NCI-H774 (cell line): ENCODE measurements at regions not wholly inside any gene's neighbourhood (a gene's known extent, or its start where the extent isn't known, plus 50 kb on each side); places are given as distances from the start of the nearest gene placed in this dataset.

Experiments used
- DNase-seq: peaks from one replicate; lab custom pipeline; 2025; lab: John Stamatoyannopoulos, UW

DNA sequence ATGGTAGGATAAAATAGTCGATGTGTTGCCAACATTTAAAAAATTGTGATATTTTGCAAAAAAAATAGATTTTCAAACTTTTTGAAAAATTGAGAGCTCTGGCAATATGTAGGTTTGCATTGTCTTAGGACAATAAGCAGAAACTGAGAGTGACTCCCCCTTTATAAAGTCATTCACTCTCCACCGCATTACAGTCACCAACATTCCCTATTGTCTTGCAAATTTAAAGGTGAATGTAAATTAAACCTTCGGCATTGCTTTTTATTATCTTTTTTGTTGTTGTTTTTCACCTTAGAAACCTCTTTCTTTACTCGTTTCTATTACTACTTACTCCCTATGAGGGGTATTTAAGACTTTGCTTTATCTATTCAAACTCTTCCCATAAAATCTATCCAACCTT is 944.2 kb downstream of the DTWD2 start:
- no peak for DNase-seq

- DNase-seq, result no peak
Observed at GRCh38 chr5:118043531-118043930, 944.8 kb downstream of the DTWD2 start.

GRCh38 chr5:118042076-118042475 is 946.3 kb downstream of the DTWD2 start:
- DNase-seq, result no peak

- DNase-seq, result no peak
Observed at GRCh38 chr5:118040496-118040895, 947.9 kb downstream of the DTWD2 start.

GRCh38 chr5:118033686-118034338 is 954.5 kb downstream of the DTWD2 start:
- DNase-seq, result no peak

DNA sequence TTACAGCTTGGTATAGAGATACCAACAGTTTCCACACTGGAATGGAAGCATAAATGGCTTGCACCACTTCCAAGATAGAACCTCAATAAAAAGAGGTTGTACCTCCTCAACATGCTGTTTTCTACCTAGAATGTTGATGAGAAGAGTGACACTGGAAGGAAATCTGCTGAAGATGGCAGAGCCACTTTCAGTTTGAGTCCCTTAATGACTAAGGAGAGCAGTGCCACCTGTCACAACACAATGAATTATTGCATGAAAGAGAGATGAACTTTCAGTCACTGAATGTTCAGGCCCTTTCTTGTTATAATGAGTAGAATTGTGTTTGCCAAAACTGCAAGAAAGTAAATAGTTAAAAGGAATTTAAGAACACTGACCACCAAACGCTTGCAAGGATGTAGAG is 958.5 kb downstream of the DTWD2 start:
- no peak for DNase-seq

DNA sequence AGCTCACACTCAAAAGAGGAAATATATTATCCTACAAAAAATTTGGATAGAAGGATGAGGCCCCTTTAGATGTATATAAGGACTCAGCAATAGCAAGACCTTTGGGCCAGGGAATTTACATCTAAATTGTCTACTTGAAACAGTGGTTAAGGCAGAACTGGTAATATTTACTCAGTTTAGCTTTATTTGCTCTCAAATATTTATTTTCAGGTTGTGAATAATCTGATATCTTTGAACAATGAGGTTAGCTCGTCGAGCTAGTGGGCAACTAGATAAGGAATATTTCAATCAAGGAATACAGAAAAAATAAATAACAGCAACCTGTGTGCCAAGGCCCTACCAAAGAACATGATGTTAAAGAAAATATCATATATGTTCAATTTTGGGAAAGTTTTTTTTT is 966.3 kb downstream of the DTWD2 start:
- DNase-seq, result no peak

DNA sequence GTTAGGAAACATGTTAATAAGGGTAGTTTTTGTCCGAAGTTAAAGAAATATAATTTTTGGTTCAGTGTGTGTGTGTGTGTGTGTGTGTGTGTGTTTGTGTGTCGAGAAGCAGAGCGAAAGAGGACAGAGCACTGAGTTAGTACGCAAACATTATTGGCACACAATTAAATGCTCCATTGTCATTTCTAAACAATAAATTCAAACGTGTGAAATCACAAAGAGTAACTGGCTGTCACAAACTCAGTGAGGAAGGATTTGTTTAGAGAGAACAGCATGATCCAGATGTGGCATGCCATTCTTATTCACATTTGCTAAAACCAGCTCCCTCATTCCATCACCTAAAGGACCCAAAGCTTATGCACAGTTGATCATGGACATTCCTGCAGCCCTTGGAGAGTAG is 970.8 kb downstream of the DTWD2 start:
- no peak for DNase-seq

GRCh38 chr5:118016396-118016795 is 972.0 kb downstream of the DTWD2 start:
- DNase-seq, result no peak

- no peak for DNase-seq
Observed at GRCh38 chr5:118015511-118015910, 972.8 kb downstream of the DTWD2 start.

- DNase-seq, result no peak
Observed at GRCh38 chr5:118009741-118010297, 978.5 kb downstream of the DTWD2 start.

DNA sequence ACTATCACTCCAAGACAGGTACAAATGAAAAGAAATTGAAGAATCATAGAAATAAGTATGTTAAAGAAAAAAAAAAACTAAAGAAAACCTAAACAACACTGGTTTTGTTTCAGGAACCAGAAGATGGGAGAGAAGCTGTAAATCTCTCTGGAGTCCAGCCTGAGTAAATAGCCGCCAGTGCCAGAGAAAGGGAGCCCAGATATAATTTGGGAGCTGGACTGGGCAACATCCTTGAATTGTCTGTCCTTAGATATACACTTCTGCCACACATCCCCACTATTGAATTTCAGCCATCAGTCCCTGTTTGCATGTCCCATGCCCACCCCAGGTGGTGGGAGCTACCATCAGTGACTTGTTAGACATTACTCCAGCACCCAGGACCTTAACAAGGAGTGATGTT is 979.6 kb downstream of the DTWD2 start:
- DNase-seq, result no peak

DNA sequence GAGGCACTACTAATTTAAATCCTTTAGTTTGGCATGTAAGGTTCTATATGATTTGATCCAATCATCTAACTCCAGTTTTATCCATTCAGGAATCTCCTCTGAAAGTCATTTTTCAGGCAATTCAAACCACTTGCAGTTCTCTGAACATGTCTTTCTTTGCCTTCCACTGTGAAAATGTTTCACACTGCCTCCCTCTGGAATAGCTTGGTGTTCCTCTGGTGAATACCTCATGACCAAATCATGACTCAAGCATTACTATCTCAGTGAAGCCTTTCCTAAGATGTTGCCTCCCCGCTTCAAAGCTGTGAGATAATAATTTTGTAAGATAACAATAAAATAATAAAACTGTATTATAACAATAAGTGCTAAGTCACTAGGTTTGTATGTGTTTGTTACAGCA is 981.1 kb downstream of the DTWD2 start:
- DNase-seq, result no peak

DNA sequence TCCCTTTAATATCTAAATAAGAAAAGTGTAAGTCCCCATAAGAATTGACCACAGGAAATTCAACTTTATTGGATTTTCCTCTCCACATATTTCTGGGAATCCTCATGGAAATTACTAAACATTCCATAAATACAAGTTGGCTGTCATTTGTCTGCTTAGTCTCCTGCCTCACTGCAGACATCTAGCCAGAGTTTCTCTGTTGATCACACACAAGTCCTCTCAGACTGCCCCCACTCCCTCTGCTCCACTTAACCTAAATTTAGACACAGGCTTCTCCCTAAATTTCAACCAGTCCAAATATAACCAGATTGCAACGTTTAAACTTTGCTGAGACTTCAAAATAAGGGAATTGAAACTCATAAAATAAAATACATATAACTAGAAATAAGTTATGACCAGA is 982.1 kb downstream of the DTWD2 start:
- no peak for DNase-seq

DNA sequence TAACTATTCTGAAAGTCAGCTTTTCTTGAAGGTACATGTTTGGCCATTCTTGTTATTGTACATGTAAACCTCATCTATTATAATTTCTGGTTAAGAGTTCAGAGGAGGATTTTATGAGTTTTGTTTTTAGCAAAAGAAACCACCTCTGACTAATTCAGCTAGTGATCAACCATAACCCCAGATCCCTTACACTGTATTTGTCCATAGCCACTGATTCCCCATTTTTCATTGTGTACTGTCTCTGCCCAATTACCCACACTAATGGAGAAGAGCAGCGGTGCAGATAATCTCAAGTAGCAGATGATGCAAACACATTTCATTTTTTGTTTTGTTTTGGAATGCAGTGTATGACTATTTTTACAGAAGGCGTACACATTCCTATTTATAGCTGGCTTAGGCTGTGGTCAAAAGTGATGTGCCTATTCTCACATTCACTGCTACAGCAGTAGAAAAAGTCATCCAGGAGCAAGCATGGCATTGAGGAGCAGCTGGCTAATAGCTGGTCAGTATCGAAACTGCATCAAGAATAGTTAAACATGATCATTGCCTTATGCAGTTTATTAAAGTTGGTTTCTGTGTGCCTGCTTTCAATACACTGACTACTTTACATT is 988.3 kb downstream of the DTWD2 start:
- DNase-seq, result no peak

- DNase-seq, result no peak
Observed at GRCh38 chr5:117982691-117983090, 1005.7 kb downstream of the DTWD2 start.

GRCh38 chr5:117973785-117974184 is 1014.6 kb downstream of the DTWD2 start:
- no peak for DNase-seq

DNA sequence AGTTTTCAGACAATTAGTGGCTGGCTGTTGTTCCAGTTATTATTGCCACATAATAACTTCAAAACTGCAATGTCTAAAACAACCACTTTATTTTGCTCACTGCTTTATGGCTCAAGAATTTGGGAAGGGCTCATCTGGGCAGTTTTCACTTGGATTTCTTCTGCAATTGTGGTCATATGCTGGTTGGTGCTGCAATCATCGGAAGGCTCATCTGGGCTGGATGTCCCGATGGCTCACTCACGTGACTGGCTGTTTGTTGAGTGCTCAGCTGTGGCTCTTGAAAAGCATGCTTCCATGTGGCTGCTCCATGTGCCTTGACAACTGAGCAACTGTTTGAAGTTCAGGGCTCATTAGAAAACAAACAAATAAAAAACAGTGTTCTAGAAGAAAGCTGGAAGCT is 1032.5 kb downstream of the DTWD2 start:
- no peak for DNase-seq

GRCh38 chr5:117954331-117954730 is 1034.0 kb downstream of the DTWD2 start:
- DNase-seq, result no peak

GRCh38 chr5:117953272-117953671 is 1035.1 kb downstream of the DTWD2 start:
- DNase-seq, result no peak

- DNase-seq, result no peak
Observed at GRCh38 chr5:117947836-117948235, 1040.5 kb downstream of the DTWD2 start.

DNA sequence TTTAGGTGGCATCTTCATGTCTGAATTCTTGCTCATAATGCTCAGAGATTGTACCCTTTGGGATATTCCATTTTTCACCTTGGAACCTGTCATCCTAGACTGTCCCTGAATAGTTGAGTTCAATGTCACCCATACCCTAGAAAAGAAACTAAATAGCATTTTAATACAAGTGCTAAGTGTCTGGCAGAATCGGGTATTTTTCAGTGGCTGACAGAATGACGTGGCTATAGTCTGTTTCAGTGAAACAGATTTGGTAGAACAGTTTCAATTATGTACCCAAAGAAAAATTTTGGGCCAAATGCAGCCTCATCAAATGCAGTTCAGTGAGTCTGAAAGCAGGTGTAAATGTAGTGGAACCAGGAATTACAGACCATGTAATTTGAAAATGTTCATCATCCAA is 1041.2 kb downstream of the DTWD2 start:
- no peak for DNase-seq

GRCh38 chr5:117945258-117945657 is 1043.1 kb downstream of the DTWD2 start:
- no peak for DNase-seq

GRCh38 chr5:117943541-117943940 is 1044.8 kb downstream of the DTWD2 start:
- no peak for DNase-seq
